ENCODE measurements at regions not wholly inside any gene's neighbourhood (a gene's known extent, or its start where the extent isn't known, plus 50 kb on each side); places are given as distances from the start of the nearest gene placed in this dataset.

DNA sequence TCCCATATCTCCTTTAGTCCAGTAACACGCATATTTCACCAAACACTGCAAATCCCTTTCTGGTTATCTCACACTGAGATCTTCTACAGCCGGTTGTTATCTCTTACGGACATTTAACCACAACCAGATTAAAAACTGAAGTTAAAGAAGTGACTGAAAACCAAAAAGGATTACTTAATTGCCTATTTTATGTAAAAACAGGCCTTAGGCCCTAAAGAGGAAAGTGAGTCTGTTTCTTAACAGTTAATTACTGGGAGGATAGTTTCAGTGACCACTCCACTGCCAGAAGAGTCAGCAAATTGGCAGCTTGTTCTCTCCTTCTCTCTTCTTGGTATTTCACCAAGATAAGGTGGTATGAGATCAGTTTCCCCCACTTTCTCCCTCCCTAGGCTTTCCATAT, 161.9 kb upstream of the MEOX2 start:
- TF ChIP-seq POLR2AphosphoS5 (IDR thresholded peaks at IDR 0.05) (no peak), POLR2A (IDR thresholded peaks at IDR 0.05) (no peak)
